GM12878 (cell line): ENCODE measurements at regions not wholly inside any gene's neighbourhood (a gene's known extent, or its start where the extent isn't known, plus 50 kb on each side); places are given as distances from the start of the nearest gene placed in this dataset.
A peak's percentile ranks its signal among the peaks of the same experiment; 100 is the strongest.
"Not testable (repeated sequence)": the region's sequence is repeated elsewhere in the genome, so short reads cannot be mapped to it uniquely, and the experiment has no call there.

ENCODE experiments used
- ATAC-seq: fragments of 200-7000 bp; cut with Tn5 transposase; 3 replicates; pipeline ENCODE4 v1.9.1; 2020; ENCODE audit warnings: mild to moderate bottlenecking, moderate library complexity
- BruUV-seq: library from RNA; stranded (reverse); fragments of 400-500 nt; replicated peaks from 2 replicates; lab custom pipeline; 2021; lab: Mats Ljungman, UMichigan
- CTCF ChIA-PET: fragments of 300-600 bp; sonication (Branson Sonifier 250); formaldehyde crosslinking; extraction: SDS; loops from one replicate; lab custom pipeline; 2021; ENCODE audit warnings: inconsistent platforms; lab: Yijun Ruan, JAX
- POLR2A ChIA-PET: fragments of 350-600 bp; formaldehyde crosslinking; extraction: SDS; loops from one replicate; lab custom pipeline; 2021; ENCODE audit warnings: inconsistent platforms; lab: Charles Lee
- RAD21 ChIA-PET: fragments of 300-600 bp; sonication (Branson Sonifier 250); formaldehyde crosslinking; loops from one replicate; lab custom pipeline; 2023; ENCODE audit warnings: antibody characterized with exemption; ENCODE audit not compliant: unreplicated experiment; lab: Charles Lee
- SMC1A ChIA-PET: fragments of 300-600 bp; sonication (Branson Sonifier 250); formaldehyde crosslinking; loops from one replicate; lab custom pipeline; 2023; ENCODE audit not compliant: unreplicated experiment, uncharacterized antibody; lab: Charles Lee
- DNase-seq: peaks from one replicate; pipeline ENCODE4 v3.0.0-alpha.2; 2011; ENCODE audit warnings: low read depth, low spot score
- FAIRE-seq: peaks from 3 replicates; lab custom pipeline; 2011; peaks lifted over from hg19 to GRCh38; lab: Jason Lieb, UNC
- H2AFZ ChIP-seq: 2 replicates; pipeline ENCODE4 v1.6.0; 2011; ENCODE audit warnings: low read depth, low read length, control low read depth; ENCODE audit not compliant: control insufficient read depth
- H3K27ac ChIP-seq: 2 replicates; pipeline ENCODE4 v1.5.1; 2011; ENCODE audit warnings: control low read depth; ENCODE audit not compliant: control insufficient read depth, insufficient read depth
- H3K27me3 ChIP-seq, 2 experiments: replicated peaks in 1 of 2; 2 replicates each; pipeline versions ENCODE4 v1.6.0 to v1.6.1; 2011; ENCODE audit warnings: low read length in 1 of 2; ENCODE audit not compliant: control insufficient read depth in 2 of 2, insufficient read depth in 2 of 2
- H3K36me3 ChIP-seq, 2 experiments: 2 replicates each; pipeline ENCODE4 v1.5.1; 2011; ENCODE audit warnings: low read length in 1 of 2; ENCODE audit not compliant: control insufficient read depth in 2 of 2, insufficient read depth in 2 of 2
- H3K4me1 ChIP-seq: 2 replicates; pipeline ENCODE4 v1.6.1; 2011; ENCODE audit warnings: mild to moderate bottlenecking, low read length, moderate library complexity, mixed read lengths; ENCODE audit not compliant: control insufficient read depth, insufficient read depth
- H3K4me2 ChIP-seq: 2 replicates; pipeline ENCODE4 v1.6.0; 2011; ENCODE audit warnings: control low read depth; ENCODE audit not compliant: control insufficient read depth, insufficient read depth
- H3K4me3 ChIP-seq: fragments of 200-600 bp; sonication (generic); 2 replicates; pipeline ENCODE4 v1.5.1; 2016
- H3K79me2 ChIP-seq: 2 replicates; pipeline ENCODE4 v1.6.0; 2011; ENCODE audit warnings: low read length; ENCODE audit not compliant: control insufficient read depth, insufficient read depth
- H3K9ac ChIP-seq: 2 replicates; pipeline ENCODE4 v1.8.0; 2011; ENCODE audit warnings: low read length, control low read depth, mixed read lengths; ENCODE audit not compliant: control insufficient read depth, insufficient read depth
- H3K9me3 ChIP-seq: replicated peaks from 3 replicates; pipeline ENCODE4 v1.5.1; 2011; ENCODE audit warnings: mild to moderate bottlenecking, low read length; ENCODE audit not compliant: control insufficient read depth, insufficient read depth
- H4K20me1 ChIP-seq: 2 replicates; pipeline ENCODE4 v1.6.0; 2011; ENCODE audit not compliant: control insufficient read depth, insufficient read depth
- RAD21 ChIP-seq: IDR thresholded peaks from 2 replicates; pipeline ENCODE4 v1.6.1; 2011; ENCODE audit warnings: mild to moderate bottlenecking, low read depth, low read length, moderate library complexity; ENCODE audit not compliant: insufficient read depth
- SMC3 ChIP-seq: IDR thresholded peaks from 2 replicates; pipeline ENCODE4 v1.6.1; 2011; ENCODE audit warnings: low read length, improper control_type of control experiment, borderline replicate concordance
- WGBS: methylation state at CpG from one replicate; pipeline ENCODE4 v1.1.6; 2016; ENCODE audit warnings: low lambda C conversion rate; ENCODE audit not compliant: insufficient replicate concordance, insufficient coverage; ENCODE audit errors: missing lambda C conversion rate; 5-methylcytosine and 5-hydroxymethylcytosine counted together
- in situ Hi-C: fragments of 300-500 bp; cut with MboI; formaldehyde crosslinking; loops from 9 replicates; pipeline ENCODE4 v1.14.3; 2018; ENCODE audit warnings: mixed read lengths
- intact Hi-C: fragments of 100-400 bp; cut with micrococcal nuclease; formaldehyde crosslinking; loops from one replicate; pipeline ENCODE4 v1.14.2; 2022; ENCODE audit not compliant: unreplicated experiment
- TF ChIP-seq, protein P1 (sequence below), 3 experiments: IDR thresholded peaks in 2 of 3; conservative IDR thresholded peaks in 1 of 3; 2 replicates each; pipeline ENCODE4 v1.5.1; 2011; ENCODE audit warnings: low read depth in 3 of 3, low read length in 3 of 3, mild to moderate bottlenecking in 3 of 3, control low read depth in 2 of 3, moderate library complexity in 2 of 3, inconsistent platforms in 1 of 3, mixed read lengths in 1 of 3; ENCODE audit not compliant: control insufficient read depth in 2 of 3, insufficient read depth in 1 of 3; ENCODE audit errors: extremely low read depth in 1 of 3

DNA sequence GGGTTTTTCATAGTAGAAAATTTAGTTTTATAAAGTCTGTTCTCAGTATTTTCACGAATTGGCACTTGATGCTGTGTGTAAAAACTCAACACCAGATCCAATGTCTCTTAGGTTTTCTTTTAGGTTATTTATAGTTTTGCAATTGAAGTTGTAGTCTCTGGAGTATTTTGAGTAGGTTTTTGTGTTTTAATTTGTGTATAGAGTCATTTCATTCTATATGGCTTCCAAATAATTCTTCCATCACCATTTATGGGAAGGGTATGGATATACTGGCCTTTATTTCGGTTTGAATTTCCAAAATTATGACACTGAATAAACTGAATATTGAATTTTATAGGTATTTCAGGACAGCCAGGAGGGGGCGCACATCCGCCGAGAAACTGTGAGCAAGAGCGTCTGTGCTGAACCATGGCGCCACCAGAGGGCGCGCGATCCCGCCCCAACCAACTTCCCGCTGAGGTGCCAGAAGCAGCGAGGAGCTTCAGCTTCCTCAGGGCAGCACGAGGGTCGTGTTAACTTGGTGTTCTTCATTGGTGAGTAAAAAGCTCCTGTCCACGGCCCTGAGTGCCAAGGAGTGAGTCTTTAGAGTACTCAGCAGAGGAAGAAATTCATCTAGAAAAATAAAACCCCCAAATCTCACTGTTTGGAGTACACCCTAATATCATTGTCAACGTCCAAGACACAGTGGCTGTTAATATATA lies 207.5 kb downstream of the LMLN start:
- in situ Hi-C loops, POLR2A ChIA-PET, H3K9me3 ChIP-seq, H3K36me3 ChIP-seq, H4K20me1 ChIP-seq, DNase-seq, H3K27me3 ChIP-seq, RAD21 ChIA-PET, SMC1A ChIA-PET, intact Hi-C loops, H3K9ac ChIP-seq, H3K4me1 ChIP-seq, BruUV-seq, ATAC-seq, FAIRE-seq, H2AFZ ChIP-seq, H3K27ac ChIP-seq, CTCF ChIA-PET, H3K4me3 ChIP-seq, H3K79me2 ChIP-seq, H3K4me2 ChIP-seq: not testable (repeated sequence)
- WGBS = 4% methylated on average over 14 of the region's 17 CpGs
- TF ChIP-seq RAD21 (peak; percentile 34; the same call in 1 of the 2 replicates), SMC3 (peak; percentile 41)
- TF ChIP-seq, protein P1, sequence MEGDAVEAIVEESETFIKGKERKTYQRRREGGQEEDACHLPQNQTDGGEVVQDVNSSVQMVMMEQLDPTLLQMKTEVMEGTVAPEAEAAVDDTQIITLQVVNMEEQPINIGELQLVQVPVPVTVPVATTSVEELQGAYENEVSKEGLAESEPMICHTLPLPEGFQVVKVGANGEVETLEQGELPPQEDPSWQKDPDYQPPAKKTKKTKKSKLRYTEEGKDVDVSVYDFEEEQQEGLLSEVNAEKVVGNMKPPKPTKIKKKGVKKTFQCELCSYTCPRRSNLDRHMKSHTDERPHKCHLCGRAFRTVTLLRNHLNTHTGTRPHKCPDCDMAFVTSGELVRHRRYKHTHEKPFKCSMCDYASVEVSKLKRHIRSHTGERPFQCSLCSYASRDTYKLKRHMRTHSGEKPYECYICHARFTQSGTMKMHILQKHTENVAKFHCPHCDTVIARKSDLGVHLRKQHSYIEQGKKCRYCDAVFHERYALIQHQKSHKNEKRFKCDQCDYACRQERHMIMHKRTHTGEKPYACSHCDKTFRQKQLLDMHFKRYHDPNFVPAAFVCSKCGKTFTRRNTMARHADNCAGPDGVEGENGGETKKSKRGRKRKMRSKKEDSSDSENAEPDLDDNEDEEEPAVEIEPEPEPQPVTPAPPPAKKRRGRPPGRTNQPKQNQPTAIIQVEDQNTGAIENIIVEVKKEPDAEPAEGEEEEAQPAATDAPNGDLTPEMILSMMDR (IDR thresholded peaks at IDR 0.05 in 2 of 3, conservative IDR thresholded peaks at IDR 0.05 in 1 of 3; ENCODE audit: control insufficient read depth in 2 of 3, extremely low read depth in 1 of 3, insufficient read depth in 1 of 3, low read depth in 3 of 3, low read length in 3 of 3) = peak; percentile 24 to 49 (median 48); a peak in 3 of 6 replicates

GRCh38 chr3:198170781-198171180 lies 210.8 kb downstream of the LMLN start:
- intact Hi-C loops, BruUV-seq, H3K79me2 ChIP-seq, H3K27me3 ChIP-seq, H3K36me3 ChIP-seq, in situ Hi-C loops, ATAC-seq, H4K20me1 ChIP-seq, CTCF ChIA-PET, H3K4me1 ChIP-seq, H3K9ac ChIP-seq, FAIRE-seq, H2AFZ ChIP-seq, H3K4me3 ChIP-seq, H3K4me2 ChIP-seq, DNase-seq, H3K9me3 ChIP-seq, POLR2A ChIA-PET, H3K27ac ChIP-seq, SMC1A ChIA-PET, RAD21 ChIA-PET: not testable (repeated sequence)
- 0% methylated on average over 1 of the region's 1 CpG for WGBS

DNA sequence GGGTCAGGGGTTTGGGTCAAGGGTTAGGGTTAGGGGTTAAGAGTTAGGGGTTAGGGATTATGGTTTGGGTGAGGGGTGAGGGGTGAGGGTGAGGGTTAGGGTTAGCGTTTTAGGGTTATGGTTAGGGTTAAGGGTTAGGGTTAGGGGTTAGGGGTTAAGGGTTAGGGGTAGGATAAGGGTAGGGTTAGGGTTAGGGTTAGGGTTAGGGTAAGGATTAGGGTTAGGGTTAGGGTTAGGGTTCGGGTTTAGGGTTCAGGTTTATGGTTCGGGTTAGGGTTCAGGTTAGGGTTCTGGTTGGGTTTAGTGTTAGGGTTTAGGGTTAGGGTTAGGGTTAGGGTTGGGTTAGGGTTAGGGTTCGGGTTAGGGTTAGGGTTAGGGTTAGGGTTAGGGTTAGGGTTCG lies 213.1 kb downstream of the LMLN start:
- POLR2A ChIA-PET, DNase-seq, H3K79me2 ChIP-seq, RAD21 ChIA-PET, H3K4me2 ChIP-seq, SMC1A ChIA-PET, BruUV-seq, H3K9ac ChIP-seq, H3K27me3 ChIP-seq, H3K4me3 ChIP-seq, H2AFZ ChIP-seq, H3K9me3 ChIP-seq, H3K36me3 ChIP-seq, H3K27ac ChIP-seq, ATAC-seq, in situ Hi-C loops, H3K4me1 ChIP-seq, intact Hi-C loops, CTCF ChIA-PET, H4K20me1 ChIP-seq: not testable (repeated sequence)
- FAIRE-seq = peak; percentile 97
- WGBS = 31% methylated on average over 5 of the region's 5 CpGs
